Fibroblast of lung (primary cell): ENCODE measurements at regions not wholly inside any gene's neighbourhood (a gene's known extent, or its start where the extent isn't known, plus 50 kb on each side); places are given as distances from the start of the nearest gene placed in this dataset.
"Not testable (repeated sequence)": the region's sequence is repeated elsewhere in the genome, so short reads cannot be mapped to it uniquely, and the experiment has no call there.

Experiments
- DNase-seq, 2 donors: peaks; one replicate each; pipeline versions ENCODE4 v3.0.0 to v3.0.0-alpha.2; 2010; ENCODE audit warnings: low read depth in 2 of 2
- H2AFZ ChIP-seq: 2 replicates; pipeline ENCODE4 v1.5.1; 2012; ENCODE audit warnings: low read length, control low read depth, inconsistent platforms
- H3K27ac ChIP-seq: 2 replicates; pipeline ENCODE4 v1.5.1; 2011; ENCODE audit warnings: low read length, control low read depth; ENCODE audit not compliant: insufficient read depth
- H3K27me3 ChIP-seq: 2 replicates; pipeline ENCODE4 v1.5.1; 2011; ENCODE audit warnings: mild to moderate bottlenecking, low read length; ENCODE audit not compliant: control insufficient read depth, insufficient read depth
- H3K36me3 ChIP-seq: 2 replicates; pipeline ENCODE4 v1.5.1; 2011; ENCODE audit warnings: low read length; ENCODE audit not compliant: control insufficient read depth, insufficient read depth
- H3K4me1 ChIP-seq: 2 replicates; pipeline ENCODE4 v1.5.1; 2011; ENCODE audit warnings: low read length; ENCODE audit not compliant: control insufficient read depth, insufficient read depth; ENCODE audit errors: extremely low read depth
- H3K4me2 ChIP-seq: 2 replicates; pipeline ENCODE4 v1.5.1; 2011; ENCODE audit warnings: low read length, control low read depth; ENCODE audit not compliant: insufficient read depth; ENCODE audit errors: extremely low read depth
- H3K4me3 ChIP-seq, 4 experiments: fragments of 200-600 bp in 1 of 4; sonication (generic) in 1 of 4; replicated peaks in 1 of 4; 2 replicates each; pipeline ENCODE4 v1.5.1; 2011 to 2016; ENCODE audit warnings: low read length in 4 of 4, low read depth in 3 of 4, mild to moderate bottlenecking in 3 of 4, control low read depth in 2 of 4, inconsistent platforms in 1 of 4, mixed read lengths in 1 of 4; ENCODE audit not compliant: insufficient read depth in 1 of 4; ENCODE audit errors: control extremely low read depth in 1 of 4
- H3K79me2 ChIP-seq: 2 replicates; pipeline ENCODE4 v1.5.1; 2012; ENCODE audit warnings: mild to moderate bottlenecking, low read length, inconsistent platforms; ENCODE audit not compliant: control insufficient read depth, insufficient read depth
- H3K9ac ChIP-seq: 2 replicates; pipeline ENCODE4 v1.5.1; 2011; ENCODE audit warnings: mild to moderate bottlenecking, low read length, control low read depth; ENCODE audit not compliant: insufficient read depth
- H3K9me3 ChIP-seq: 2 replicates; pipeline ENCODE4 v1.5.1; 2012; ENCODE audit warnings: low read depth, low read length; ENCODE audit not compliant: control insufficient read depth, insufficient read depth
- H4K20me1 ChIP-seq: 2 replicates; pipeline ENCODE4 v1.5.1; 2011; ENCODE audit warnings: low read length; ENCODE audit not compliant: control insufficient read depth, insufficient read depth; ENCODE audit errors: extremely low read depth
- EZH2 ChIP-seq: IDR thresholded peaks from 2 replicates; pipeline ENCODE4 v1.5.1; 2012; ENCODE audit warnings: low read length, control low read depth, mild to moderate bottlenecking; ENCODE audit errors: missing control alignments
- TF ChIP-seq, protein P1 (sequence below), 2 donors: IDR thresholded peaks in 1 of 2; conservative IDR thresholded peaks in 1 of 2; 1 replicate in 1 of 2; 2 replicates in 1 of 2; pipeline ENCODE4 v1.5.1; 2011 to 2012; ENCODE audit warnings: low read length in 2 of 2, control low read depth in 1 of 2, inconsistent platforms in 1 of 2, low read depth in 1 of 2, mild to moderate bottlenecking in 1 of 2

DNA sequence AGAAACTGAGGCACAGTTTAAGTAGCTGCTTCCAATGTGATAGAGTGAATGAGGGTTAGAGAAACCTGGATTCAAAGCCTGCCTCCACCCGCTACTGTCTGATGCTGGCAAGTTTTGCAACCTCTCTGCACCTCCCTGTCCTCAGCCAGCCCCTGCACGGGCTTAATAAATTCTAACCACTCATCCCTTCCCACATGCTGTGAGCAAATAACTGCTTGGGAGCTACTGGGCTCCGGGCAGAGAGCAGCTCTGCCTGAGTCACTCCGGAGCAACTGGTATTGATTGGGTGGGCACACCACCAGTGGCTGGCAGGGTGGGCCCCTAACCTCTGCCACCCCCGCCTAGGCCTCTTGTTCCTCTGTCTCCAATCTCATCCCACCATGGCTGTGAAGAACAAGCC lies 104.3 kb upstream of the SYT13 start:
- DNase-seq: no peak
- no peak overlapping the region for H2AFZ ChIP-seq
- no peaks in the 10 kb centered on the region for H3K4me1 ChIP-seq
- H3K9me3 ChIP-seq: no peaks in the 10 kb centered on the region
- H3K9ac ChIP-seq: no peak overlapping the region
- no peaks in the 10 kb centered on the region for H3K36me3 ChIP-seq
- H3K4me3 ChIP-seq: no peak overlapping the region
- H3K4me2 ChIP-seq: no peak overlapping the region
- H3K27me3 ChIP-seq: no peaks in the 10 kb centered on the region
- TF ChIP-seq, protein P1, sequence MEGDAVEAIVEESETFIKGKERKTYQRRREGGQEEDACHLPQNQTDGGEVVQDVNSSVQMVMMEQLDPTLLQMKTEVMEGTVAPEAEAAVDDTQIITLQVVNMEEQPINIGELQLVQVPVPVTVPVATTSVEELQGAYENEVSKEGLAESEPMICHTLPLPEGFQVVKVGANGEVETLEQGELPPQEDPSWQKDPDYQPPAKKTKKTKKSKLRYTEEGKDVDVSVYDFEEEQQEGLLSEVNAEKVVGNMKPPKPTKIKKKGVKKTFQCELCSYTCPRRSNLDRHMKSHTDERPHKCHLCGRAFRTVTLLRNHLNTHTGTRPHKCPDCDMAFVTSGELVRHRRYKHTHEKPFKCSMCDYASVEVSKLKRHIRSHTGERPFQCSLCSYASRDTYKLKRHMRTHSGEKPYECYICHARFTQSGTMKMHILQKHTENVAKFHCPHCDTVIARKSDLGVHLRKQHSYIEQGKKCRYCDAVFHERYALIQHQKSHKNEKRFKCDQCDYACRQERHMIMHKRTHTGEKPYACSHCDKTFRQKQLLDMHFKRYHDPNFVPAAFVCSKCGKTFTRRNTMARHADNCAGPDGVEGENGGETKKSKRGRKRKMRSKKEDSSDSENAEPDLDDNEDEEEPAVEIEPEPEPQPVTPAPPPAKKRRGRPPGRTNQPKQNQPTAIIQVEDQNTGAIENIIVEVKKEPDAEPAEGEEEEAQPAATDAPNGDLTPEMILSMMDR (conservative IDR thresholded peaks at IDR 0.05 in 1 of 2, IDR thresholded peaks at IDR 0.05 in 1 of 2; ENCODE audit: low read depth in 1 of 2, low read length in 2 of 2): no peak
- no peak for TF ChIP-seq EZH2
- H3K27ac ChIP-seq: no peak overlapping the region
- H4K20me1 ChIP-seq: no peaks in the 10 kb centered on the region
- H3K79me2 ChIP-seq: no peaks in the 10 kb centered on the region

DNA sequence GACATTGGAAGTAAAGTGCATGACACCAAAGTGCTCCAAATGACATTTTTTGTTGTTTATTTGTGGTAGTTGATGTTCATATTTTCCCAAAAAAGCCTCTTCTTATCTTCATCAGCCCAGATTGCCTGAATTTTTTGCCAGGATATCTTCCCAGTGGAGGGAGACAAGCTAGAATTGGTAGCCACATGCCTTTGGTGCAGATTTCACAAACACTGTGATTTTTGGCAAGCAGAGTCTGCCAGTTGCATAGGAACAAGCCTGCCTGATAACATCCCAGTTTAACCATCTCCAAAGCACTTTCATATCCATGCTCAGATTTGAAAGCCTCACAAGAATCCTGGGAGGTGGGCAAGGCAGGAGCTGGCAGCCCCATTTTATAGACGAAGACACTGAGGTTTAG lies 102.3 kb upstream of the SYT13 start:
- H2AFZ ChIP-seq: no peak overlapping the region
- H3K4me3 ChIP-seq: no peak overlapping the region
- H3K36me3 ChIP-seq: no peaks in the 10 kb centered on the region
- no peaks in the 10 kb centered on the region for H3K27me3 ChIP-seq
- no peaks in the 10 kb centered on the region for H3K79me2 ChIP-seq
- no peak for DNase-seq
- no peak overlapping the region for H3K9ac ChIP-seq
- TF ChIP-seq, protein P1 (conservative IDR thresholded peaks at IDR 0.05 in 1 of 2, IDR thresholded peaks at IDR 0.05 in 1 of 2; ENCODE audit: low read depth in 1 of 2, low read length in 2 of 2): no peak
- TF ChIP-seq EZH2: no peak
- no peak overlapping the region for H3K27ac ChIP-seq
- no peaks in the 10 kb centered on the region for H3K9me3 ChIP-seq
- no peaks in the 10 kb centered on the region for H4K20me1 ChIP-seq
- no peak overlapping the region for H3K4me2 ChIP-seq
- no peaks in the 10 kb centered on the region for H3K4me1 ChIP-seq

DNA sequence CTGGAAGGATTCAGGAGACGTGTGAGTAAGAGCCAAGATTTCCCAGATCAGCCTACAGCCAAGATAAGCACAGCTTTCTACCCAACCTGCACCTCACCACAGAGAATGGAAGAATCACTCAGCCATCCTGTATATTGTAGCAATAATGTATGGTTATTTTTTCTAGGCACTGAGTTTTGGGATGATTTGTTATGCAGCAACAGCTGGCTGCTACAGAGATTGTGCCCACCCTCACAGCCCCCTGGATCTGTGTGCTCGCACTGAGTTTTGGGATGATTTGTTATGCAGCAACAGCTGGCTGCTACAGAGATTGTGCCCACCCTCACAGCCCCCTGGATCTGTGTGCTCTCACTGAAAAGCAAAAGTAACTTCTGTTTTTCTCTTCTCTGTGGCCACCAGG lies 101.7 kb upstream of the SYT13 start:
- not testable (repeated sequence) for H3K9ac ChIP-seq, H2AFZ ChIP-seq, H3K4me1 ChIP-seq, DNase-seq, H3K9me3 ChIP-seq, H3K4me3 ChIP-seq, H4K20me1 ChIP-seq, H3K4me2 ChIP-seq, H3K79me2 ChIP-seq, H3K36me3 ChIP-seq, H3K27me3 ChIP-seq, H3K27ac ChIP-seq

DNA sequence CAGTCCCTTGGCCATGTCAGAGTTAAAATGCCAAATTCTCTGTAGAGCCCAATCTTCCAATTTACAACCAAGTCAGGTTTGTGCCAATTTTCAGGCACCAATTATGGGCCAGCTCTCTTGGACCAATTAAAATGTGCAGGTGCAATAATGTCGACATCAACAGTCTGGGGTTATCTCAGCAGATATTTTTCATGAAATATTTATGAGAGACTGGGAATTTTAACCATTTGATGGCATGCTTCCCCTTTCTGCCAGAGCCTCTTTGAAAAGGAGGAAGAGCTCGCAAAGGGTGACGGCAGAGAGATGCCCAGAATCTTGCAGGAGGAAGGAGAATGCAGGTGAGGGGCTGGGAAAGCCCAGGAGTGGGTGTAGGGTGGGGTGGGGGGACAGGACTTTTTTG lies 100.8 kb upstream of the SYT13 start:
- Histone ChIP-seq H3K9me3 (no peaks in the 10 kb centered on the region), H2AFZ (no peak overlapping the region), H3K79me2 (no peaks in the 10 kb centered on the region), H3K36me3 (no peaks in the 10 kb centered on the region), H3K4me2 (no peak overlapping the region), H3K27ac (no peak overlapping the region), H3K9ac (no peak overlapping the region), H3K4me1 (no peaks in the 10 kb centered on the region), H3K4me3 (no peak overlapping the region), H3K27me3 (no peaks in the 10 kb centered on the region), H4K20me1 (no peaks in the 10 kb centered on the region)
- TF ChIP-seq EZH2: no peak
- DNase-seq: no peak
